ENCODE measurements at regions not wholly inside any gene's neighbourhood (a gene's known extent, or its start where the extent isn't known, plus 50 kb on each side); places are given as distances from the start of the nearest gene placed in this dataset.

GRCh38 chr6:149136273-149136912 is 181.1 kb upstream of the TAB2 start:
- Histone ChIP-seq H3K4me3 (IDR thresholded peaks at IDR 0.05; ENCODE audit: insufficient read depth, low read depth, low read length) (no peak overlapping the region), H3K4me2 (no peak overlapping the region)
- no peak for TF ChIP-seq CTCF (conservative IDR thresholded peaks at IDR 0.05; ENCODE audit: low read depth, low read length)

GRCh38 chr6:149136913-149137286 is 180.6 kb upstream of the TAB2 start:
- H3K4me3 ChIP-seq (IDR thresholded peaks at IDR 0.05; ENCODE audit: insufficient read depth, low read depth, low read length): no peak overlapping the region
- H3K36me3 ChIP-seq (ENCODE audit: insufficient read depth): no peaks in the 10 kb centered on the region
- no peak overlapping the region for H3K9ac ChIP-seq
- no peaks in the 10 kb centered on the region for H3K4me1 ChIP-seq (ENCODE audit: low read depth, poor library complexity, severe bottlenecking)
- no peaks in the 10 kb centered on the region for H3K27me3 ChIP-seq (ENCODE audit: insufficient read depth, low read depth)
- no peak for TF ChIP-seq CTCF (conservative IDR thresholded peaks at IDR 0.05; ENCODE audit: low read depth, low read length)
- H3K27ac ChIP-seq: no peak overlapping the region
- H3K79me2 ChIP-seq (ENCODE audit: insufficient read depth, low read depth): no peaks in the 10 kb centered on the region
- no peak overlapping the region for H3K4me2 ChIP-seq
- H2AFZ ChIP-seq (ENCODE audit: low read depth): no peak overlapping the region
- no peaks in the 10 kb centered on the region for H4K20me1 ChIP-seq (ENCODE audit: insufficient read depth)

More at GRCh38 chr6:149136273-149136912, 181.1 kb upstream of the TAB2 start:
- Histone ChIP-seq H4K20me1 (ENCODE audit: insufficient read depth) (no peaks in the 10 kb centered on the region), H3K79me2 (ENCODE audit: insufficient read depth, low read depth) (no peaks in the 10 kb centered on the region), H2AFZ (ENCODE audit: low read depth) (no peak overlapping the region), H3K4me1 (ENCODE audit: low read depth, poor library complexity, severe bottlenecking) (no peaks in the 10 kb centered on the region), H3K36me3 (ENCODE audit: insufficient read depth) (no peaks in the 10 kb centered on the region), H3K27me3 (ENCODE audit: insufficient read depth, low read depth) (no peaks in the 10 kb centered on the region), H3K27ac (no peak overlapping the region), H3K9ac (no peak overlapping the region)

GRCh38 chr6:149137594-149137993 is 179.9 kb upstream of the TAB2 start:
- Histone ChIP-seq H4K20me1 (ENCODE audit: insufficient read depth) (no peaks in the 10 kb centered on the region), H2AFZ (ENCODE audit: low read depth) (no peak overlapping the region), H3K9ac (no peak overlapping the region), H3K79me2 (ENCODE audit: insufficient read depth, low read depth) (no peaks in the 10 kb centered on the region), H3K27me3 (ENCODE audit: insufficient read depth, low read depth) (no peaks in the 10 kb centered on the region), H3K4me1 (ENCODE audit: low read depth, poor library complexity, severe bottlenecking) (no peaks in the 10 kb centered on the region), H3K36me3 (ENCODE audit: insufficient read depth) (no peaks in the 10 kb centered on the region), H3K4me3 (IDR thresholded peaks at IDR 0.05; ENCODE audit: insufficient read depth, low read depth, low read length) (no peak overlapping the region), H3K27ac (no peak overlapping the region), H3K4me2 (no peak overlapping the region)
- no peak for TF ChIP-seq CTCF (conservative IDR thresholded peaks at IDR 0.05; ENCODE audit: low read depth, low read length)

- H3K9ac ChIP-seq: no peak overlapping the region
- no peak for TF ChIP-seq CTCF (conservative IDR thresholded peaks at IDR 0.05; ENCODE audit: low read depth, low read length)
- no peak overlapping the region for H2AFZ ChIP-seq (ENCODE audit: low read depth)
- H3K4me2 ChIP-seq: no peak overlapping the region
- no peak overlapping the region for H3K27ac ChIP-seq
- H4K20me1 ChIP-seq (ENCODE audit: insufficient read depth): no peaks in the 10 kb centered on the region
- H3K4me1 ChIP-seq (ENCODE audit: low read depth, poor library complexity, severe bottlenecking): no peaks in the 10 kb centered on the region
- no peaks in the 10 kb centered on the region for H3K79me2 ChIP-seq (ENCODE audit: insufficient read depth, low read depth)
- H3K27me3 ChIP-seq (ENCODE audit: insufficient read depth, low read depth): no peaks in the 10 kb centered on the region
- H3K4me3 ChIP-seq (IDR thresholded peaks at IDR 0.05; ENCODE audit: insufficient read depth, low read depth, low read length): no peak overlapping the region
- H3K36me3 ChIP-seq (ENCODE audit: insufficient read depth): no peaks in the 10 kb centered on the region
Observed at GRCh38 chr6:149138089-149138488, 179.4 kb upstream of the TAB2 start.
